ENCODE measurements at regions not wholly inside any gene's neighbourhood (a gene's known extent, or its start where the extent isn't known, plus 50 kb on each side); places are given as distances from the start of the nearest gene placed in this dataset.

- TF ChIP-seq CTCF (conservative IDR thresholded peaks at IDR 0.05 in 1 of 2, IDR thresholded peaks at IDR 0.05 in 1 of 2; ENCODE audit: low read depth in 1 of 2, low read length in 2 of 2), result no peak
- TF ChIP-seq EZH2 (IDR thresholded peaks at IDR 0.05; ENCODE audit: low read length, missing control alignments), result no peak
Measured at GRCh38 chr11:104366321-104366734, 202.4 kb upstream of the PDGFD start.
